SU-DHL-6 (cell line): ENCODE measurements at regions not wholly inside any gene's neighbourhood (a gene's known extent, or its start where the extent isn't known, plus 50 kb on each side); places are given as distances from the start of the nearest gene placed in this dataset.

ENCODE experiments used
- H2AFZ ChIP-seq: fragments of 200-600 bp; sonication (generic); 2 replicates; pipeline ENCODE4 v1.6.1; 2014; ENCODE audit warnings: low read depth, mild to moderate bottlenecking, moderate library complexity, mixed read lengths, antibody characterized with exemption, low read length; ENCODE audit not compliant: severe bottlenecking
- H3F3A ChIP-seq: fragments of 200-600 bp; shearing (Covaris generic); 2 replicates; pipeline ENCODE4 v1.6.0; 2016; ENCODE audit warnings: antibody characterized with exemption, mild to moderate bottlenecking; ENCODE audit not compliant: insufficient read depth
- H3K27ac ChIP-seq: fragments of 200-600 bp; sonication (generic); 2 replicates; pipeline ENCODE4 v1.5.1; 2016; ENCODE audit warnings: low read depth, mild to moderate bottlenecking, low read length, moderate library complexity, mixed read lengths
- H3K27me3 ChIP-seq: fragments of 200-600 bp; sonication (generic), shearing (Covaris generic); 2 replicates; pipeline ENCODE4 v1.6.0; 2014; ENCODE audit warnings: mild to moderate bottlenecking, low read length
- H3K36me3 ChIP-seq: fragments of 200-600 bp; sonication (generic); 2 replicates; pipeline ENCODE4 v1.6.1; 2014; ENCODE audit warnings: mild to moderate bottlenecking, low read length, mixed read lengths
- H3K4me2 ChIP-seq: fragments of 300-600, 200-600 bp; shearing (Covaris generic), sonication (generic); 2 replicates; pipeline ENCODE4 v1.6.0; 2014; ENCODE audit warnings: low read length, low read depth, mild to moderate bottlenecking; ENCODE audit not compliant: poor library complexity, severe bottlenecking
- H3K4me3 ChIP-seq: fragments of 200-600 bp; sonication (generic); 2 replicates; pipeline ENCODE4 v1.5.1; 2014; ENCODE audit warnings: antibody characterized with exemption, low read length, mild to moderate bottlenecking, mixed read lengths; ENCODE audit not compliant: insufficient read depth, poor library complexity, severe bottlenecking
- H3K79me2 ChIP-seq: fragments of 200-600 bp; sonication (generic); 2 replicates; pipeline ENCODE4 v1.6.1; 2014; ENCODE audit warnings: mild to moderate bottlenecking, low read length, moderate library complexity; ENCODE audit not compliant: insufficient read depth
- H3K9ac ChIP-seq: fragments of 200-600 bp; sonication (generic); 2 replicates; pipeline ENCODE4 v1.7.0; 2014; ENCODE audit warnings: mild to moderate bottlenecking, low read length
- H3K9me2 ChIP-seq: fragments of 200-600 bp; sonication (generic); replicated peaks from 2 replicates; pipeline ENCODE4 v1.6.1; 2014; ENCODE audit warnings: low read length; ENCODE audit not compliant: insufficient read depth
- H3K9me3 ChIP-seq: fragments of 200-600 bp; sonication (generic); 2 replicates; pipeline ENCODE4 v1.6.1; 2014; ENCODE audit warnings: low read length, mixed read lengths; ENCODE audit not compliant: insufficient read depth
- H4K20me1 ChIP-seq: fragments of 200-600 bp; sonication (generic); 2 replicates; pipeline ENCODE4 v1.6.1; 2014; ENCODE audit warnings: low read depth, mild to moderate bottlenecking, antibody characterized with exemption, low read length, moderate library complexity, mixed read lengths
- EZH2phosphoT487 ChIP-seq: fragments of 200-600 bp; sonication (generic), shearing (Covaris generic); conservative IDR thresholded peaks from 2 replicates; pipeline ENCODE4 v1.6.1; 2018; ENCODE audit warnings: mild to moderate bottlenecking, antibody characterized with exemption, low read length, moderate library complexity, mixed read lengths
- TF ChIP-seq, protein P1 (sequence below): fragments of 200-600 bp; sonication (generic); IDR thresholded peaks from one replicate; pipeline ENCODE4 v1.5.1; 2017; ENCODE audit warnings: antibody characterized with exemption, mild to moderate bottlenecking, low read length, moderate library complexity; ENCODE audit not compliant: insufficient read depth, poor library complexity, severe bottlenecking

DNA sequence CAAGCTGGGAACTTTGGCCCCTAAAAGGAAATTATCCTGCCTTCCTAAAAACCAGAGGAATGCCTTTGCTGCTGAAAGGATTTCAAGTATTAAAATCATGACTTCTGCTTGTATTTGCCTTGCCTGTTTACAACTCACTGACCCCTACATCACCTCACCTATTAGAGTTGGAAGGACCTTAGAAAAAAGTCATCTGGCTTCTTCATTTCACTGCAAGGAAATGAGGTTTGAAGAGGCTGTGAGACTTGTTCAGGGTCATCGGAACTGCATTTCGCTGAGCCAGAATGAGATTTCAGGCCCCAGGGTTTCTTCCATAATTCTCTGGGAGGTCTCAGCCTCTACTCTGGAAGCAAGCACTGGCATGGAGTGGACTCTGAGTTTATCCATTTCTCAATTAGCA lies 304.1 kb downstream of the BUD13 start:
- Histone ChIP-seq H3K9me2 (no peaks in the 10 kb centered on the region), H3K9ac (no peak overlapping the region), H3K27me3 (no peaks in the 10 kb centered on the region), H3K27ac (no peak overlapping the region), H3K79me2 (no peaks in the 10 kb centered on the region), H2AFZ (no peak overlapping the region), H3K4me3 (no peak overlapping the region), H3K4me2 (no peak overlapping the region), H3K36me3 (no peaks in the 10 kb centered on the region), H4K20me1 (no peaks in the 10 kb centered on the region), H3K9me3 (no peaks in the 10 kb centered on the region), H3F3A (no peaks in the 10 kb centered on the region)
- TF ChIP-seq EZH2phosphoT487, result no peak
- TF ChIP-seq, protein P1, sequence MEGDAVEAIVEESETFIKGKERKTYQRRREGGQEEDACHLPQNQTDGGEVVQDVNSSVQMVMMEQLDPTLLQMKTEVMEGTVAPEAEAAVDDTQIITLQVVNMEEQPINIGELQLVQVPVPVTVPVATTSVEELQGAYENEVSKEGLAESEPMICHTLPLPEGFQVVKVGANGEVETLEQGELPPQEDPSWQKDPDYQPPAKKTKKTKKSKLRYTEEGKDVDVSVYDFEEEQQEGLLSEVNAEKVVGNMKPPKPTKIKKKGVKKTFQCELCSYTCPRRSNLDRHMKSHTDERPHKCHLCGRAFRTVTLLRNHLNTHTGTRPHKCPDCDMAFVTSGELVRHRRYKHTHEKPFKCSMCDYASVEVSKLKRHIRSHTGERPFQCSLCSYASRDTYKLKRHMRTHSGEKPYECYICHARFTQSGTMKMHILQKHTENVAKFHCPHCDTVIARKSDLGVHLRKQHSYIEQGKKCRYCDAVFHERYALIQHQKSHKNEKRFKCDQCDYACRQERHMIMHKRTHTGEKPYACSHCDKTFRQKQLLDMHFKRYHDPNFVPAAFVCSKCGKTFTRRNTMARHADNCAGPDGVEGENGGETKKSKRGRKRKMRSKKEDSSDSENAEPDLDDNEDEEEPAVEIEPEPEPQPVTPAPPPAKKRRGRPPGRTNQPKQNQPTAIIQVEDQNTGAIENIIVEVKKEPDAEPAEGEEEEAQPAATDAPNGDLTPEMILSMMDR, result no peak

DNA sequence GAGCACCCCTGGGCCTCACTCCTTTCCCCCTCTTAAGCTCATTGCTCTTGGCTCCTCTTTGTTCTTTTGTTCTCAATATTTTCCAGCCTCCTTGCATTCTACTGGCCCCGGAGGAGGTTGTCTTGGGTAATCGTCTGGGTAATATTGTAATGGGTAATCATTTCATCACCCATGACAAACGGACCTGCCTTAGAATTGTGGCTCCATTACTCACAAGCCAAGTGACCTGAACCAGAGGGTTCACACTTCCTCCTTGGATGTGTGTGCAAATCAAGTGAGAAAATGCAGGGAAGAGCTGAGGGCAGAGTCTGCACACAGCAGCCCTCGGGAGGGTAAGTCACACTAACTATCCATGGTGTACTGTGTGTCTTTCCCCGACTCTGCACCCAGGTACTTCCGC lies 305.0 kb downstream of the BUD13 start:
- Histone ChIP-seq H3K27me3 (no peaks in the 10 kb centered on the region), H3K9me2 (no peaks in the 10 kb centered on the region), H3K9me3 (no peaks in the 10 kb centered on the region), H3K4me3 (no peak overlapping the region), H3K4me2 (no peak overlapping the region), H2AFZ (no peak overlapping the region), H3K79me2 (no peaks in the 10 kb centered on the region), H3K36me3 (no peaks in the 10 kb centered on the region), H4K20me1 (no peaks in the 10 kb centered on the region), H3K27ac (no peak overlapping the region), H3K9ac (no peak overlapping the region), H3F3A (no peaks in the 10 kb centered on the region)
- TF ChIP-seq, protein P1, result no peak
- no peak for TF ChIP-seq EZH2phosphoT487

DNA sequence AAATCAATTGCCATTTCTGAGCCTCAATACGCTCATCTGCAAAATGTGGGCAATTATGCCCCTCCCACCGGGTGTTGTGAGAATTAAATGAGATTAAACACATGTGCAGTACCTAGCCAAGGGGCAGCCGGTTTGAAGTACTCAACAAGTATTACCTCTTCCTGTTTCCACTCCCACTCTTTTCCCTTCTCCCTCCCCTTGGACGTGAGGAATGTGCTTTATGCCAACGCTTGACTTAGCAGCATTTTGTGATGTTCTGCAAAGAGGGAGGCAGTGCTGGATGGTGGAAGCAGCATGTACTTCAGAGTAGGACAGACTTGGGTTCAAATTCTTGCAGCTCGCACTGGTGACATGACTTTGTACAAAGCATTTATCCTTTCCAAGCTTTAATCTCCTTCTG lies 306.0 kb downstream of the BUD13 start:
- TF ChIP-seq, protein P1, result no peak
- TF ChIP-seq EZH2phosphoT487, result no peak
- H3K9me3 ChIP-seq, result no peaks in the 10 kb centered on the region
- no peak overlapping the region for H3K9ac ChIP-seq
- H3K4me2 ChIP-seq, result no peak overlapping the region
- H3K9me2 ChIP-seq, result no peaks in the 10 kb centered on the region
- H4K20me1 ChIP-seq, result no peaks in the 10 kb centered on the region
- H3K27me3 ChIP-seq, result no peaks in the 10 kb centered on the region
- no peak overlapping the region for H2AFZ ChIP-seq
- no peak overlapping the region for H3K4me3 ChIP-seq
- H3K27ac ChIP-seq, result no peak overlapping the region
- no peaks in the 10 kb centered on the region for H3K36me3 ChIP-seq
- no peaks in the 10 kb centered on the region for H3K79me2 ChIP-seq
- no peaks in the 10 kb centered on the region for H3F3A ChIP-seq
